HG03378 (cell line): ENCODE measurements at regions not wholly inside any gene's neighbourhood (a gene's known extent, or its start where the extent isn't known, plus 50 kb on each side); places are given as distances from the start of the nearest gene placed in this dataset.

Source experiments
- ATAC-seq: cut with Tn5 transposase; IDR thresholded peaks from one replicate; pipeline ENCODE4 v1.9.1; 2021; ENCODE audit warnings: mild to moderate bottlenecking, moderate library complexity; ENCODE audit not compliant: unreplicated experiment

- ATAC-seq = peak; percentile 57
Observed at GRCh38 chr5:33235824-33236223, 204.9 kb upstream of the TARS1 start.

GRCh38 chr5:33237471-33237870 lies 203.3 kb upstream of the TARS1 start:
- no peak for ATAC-seq

- no peak for ATAC-seq
Observed at GRCh38 chr5:33238826-33239695, 201.7 kb upstream of the TARS1 start.

GRCh38 chr5:33240558-33240957 lies 200.2 kb upstream of the TARS1 start:
- no peak for ATAC-seq

GRCh38 chr5:33241802-33242201 lies 199.0 kb upstream of the TARS1 start:
- peak; percentile 38 for ATAC-seq

- no peak for ATAC-seq
Observed at GRCh38 chr5:33242277-33242676, 198.5 kb upstream of the TARS1 start.

GRCh38 chr5:33244441-33245150 lies 196.2 kb upstream of the TARS1 start:
- ATAC-seq = no peak

- no peak for ATAC-seq
Observed at GRCh38 chr5:33254579-33254978, 186.2 kb upstream of the TARS1 start.

GRCh38 chr5:33257807-33258429 lies 182.8 kb upstream of the TARS1 start:
- ATAC-seq = no peak

GRCh38 chr5:33258553-33258952 lies 182.2 kb upstream of the TARS1 start:
- ATAC-seq = no peak

- no peak for ATAC-seq
Observed at GRCh38 chr5:33260098-33260497, 180.7 kb upstream of the TARS1 start.

- ATAC-seq = no peak
Observed at GRCh38 chr5:33261305-33261704, 179.5 kb upstream of the TARS1 start.

- no peak for ATAC-seq
Observed at GRCh38 chr5:33261747-33262146, 179.0 kb upstream of the TARS1 start.

- ATAC-seq = no peak
Observed at GRCh38 chr5:33267801-33268200, 173.0 kb upstream of the TARS1 start.

- no peak for ATAC-seq
Observed at GRCh38 chr5:33268374-33268773, 172.4 kb upstream of the TARS1 start.

- ATAC-seq = no peak
Observed at GRCh38 chr5:33270671-33271070, 170.1 kb upstream of the TARS1 start.

- no peak for ATAC-seq
Observed at GRCh38 chr5:33271606-33272005, 169.2 kb upstream of the TARS1 start.

GRCh38 chr5:33272288-33272687 lies 168.5 kb upstream of the TARS1 start:
- ATAC-seq = no peak

- ATAC-seq = no peak
Observed at GRCh38 chr5:33273985-33274384, 166.8 kb upstream of the TARS1 start.

- no peak for ATAC-seq
Observed at GRCh38 chr5:33275391-33275790, 165.4 kb upstream of the TARS1 start.

- ATAC-seq = no peak
Observed at GRCh38 chr5:33275921-33276627, 164.7 kb upstream of the TARS1 start.
